GM12865 (cell line): ENCODE measurements at regions not wholly inside any gene's neighbourhood (a gene's known extent, or its start where the extent isn't known, plus 50 kb on each side); places are given as distances from the start of the nearest gene placed in this dataset.

ENCODE experiments used
- DNase-seq: peaks from one replicate; pipeline ENCODE4 v3.0.0; 2010; ENCODE audit warnings: low read depth
- H3K4me3 ChIP-seq: 2 replicates; pipeline ENCODE4 v1.5.1; 2011; ENCODE audit warnings: mild to moderate bottlenecking, low read depth, low read length, control low read depth
- TF ChIP-seq, protein P1 (sequence below): IDR thresholded peaks from 2 replicates; pipeline ENCODE4 v1.5.1; 2011; ENCODE audit warnings: low read length, control low read depth, low read depth, inconsistent platforms; ENCODE audit not compliant: insufficient read depth; ENCODE audit errors: missing control alignments

DNA sequence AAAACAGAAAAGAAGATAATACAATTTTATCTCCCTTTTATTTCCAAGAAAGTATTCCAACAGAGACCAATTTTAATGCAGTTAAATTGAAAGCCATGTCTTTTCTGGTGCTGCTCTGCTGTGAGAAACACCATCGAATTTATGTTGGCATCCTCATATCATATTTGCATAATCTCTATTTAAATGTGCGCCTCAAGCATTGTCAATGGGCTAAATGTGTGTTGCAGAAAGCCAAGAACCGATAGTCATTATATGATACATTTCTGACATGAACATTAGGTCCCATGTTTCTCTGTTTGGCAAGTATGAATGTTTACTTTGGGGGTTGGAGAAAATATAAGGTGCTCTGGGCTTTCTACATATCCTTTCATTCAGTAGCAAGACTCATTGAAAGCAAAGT lies 1023.5 kb upstream of the CELF2 start:
- DNase-seq, result no peak
- TF ChIP-seq, protein P1, sequence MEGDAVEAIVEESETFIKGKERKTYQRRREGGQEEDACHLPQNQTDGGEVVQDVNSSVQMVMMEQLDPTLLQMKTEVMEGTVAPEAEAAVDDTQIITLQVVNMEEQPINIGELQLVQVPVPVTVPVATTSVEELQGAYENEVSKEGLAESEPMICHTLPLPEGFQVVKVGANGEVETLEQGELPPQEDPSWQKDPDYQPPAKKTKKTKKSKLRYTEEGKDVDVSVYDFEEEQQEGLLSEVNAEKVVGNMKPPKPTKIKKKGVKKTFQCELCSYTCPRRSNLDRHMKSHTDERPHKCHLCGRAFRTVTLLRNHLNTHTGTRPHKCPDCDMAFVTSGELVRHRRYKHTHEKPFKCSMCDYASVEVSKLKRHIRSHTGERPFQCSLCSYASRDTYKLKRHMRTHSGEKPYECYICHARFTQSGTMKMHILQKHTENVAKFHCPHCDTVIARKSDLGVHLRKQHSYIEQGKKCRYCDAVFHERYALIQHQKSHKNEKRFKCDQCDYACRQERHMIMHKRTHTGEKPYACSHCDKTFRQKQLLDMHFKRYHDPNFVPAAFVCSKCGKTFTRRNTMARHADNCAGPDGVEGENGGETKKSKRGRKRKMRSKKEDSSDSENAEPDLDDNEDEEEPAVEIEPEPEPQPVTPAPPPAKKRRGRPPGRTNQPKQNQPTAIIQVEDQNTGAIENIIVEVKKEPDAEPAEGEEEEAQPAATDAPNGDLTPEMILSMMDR, result no peak
- H3K4me3 ChIP-seq, result no peak overlapping the region

DNA sequence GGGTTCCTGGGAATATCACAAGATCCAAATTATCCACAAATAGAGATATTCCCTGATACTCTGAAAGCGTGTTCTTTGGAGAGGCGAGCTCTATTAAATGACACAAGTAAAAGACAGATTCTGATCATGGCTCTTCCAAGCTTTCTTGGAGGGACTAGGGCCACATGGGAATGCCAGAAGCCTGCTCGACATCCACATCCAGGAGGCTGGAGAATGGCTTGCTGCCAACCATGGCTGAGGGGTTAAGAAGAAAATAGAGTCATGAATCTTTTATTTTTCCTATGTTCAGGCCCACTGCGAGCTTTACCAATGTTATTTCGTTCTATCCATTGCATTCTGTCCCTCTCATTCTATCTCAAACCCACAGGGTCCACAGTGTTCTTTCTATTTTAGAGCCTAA lies 1018.0 kb upstream of the CELF2 start:
- H3K4me3 ChIP-seq, result no peak overlapping the region
- DNase-seq, result no peak
- TF ChIP-seq, protein P1, result no peak

DNA sequence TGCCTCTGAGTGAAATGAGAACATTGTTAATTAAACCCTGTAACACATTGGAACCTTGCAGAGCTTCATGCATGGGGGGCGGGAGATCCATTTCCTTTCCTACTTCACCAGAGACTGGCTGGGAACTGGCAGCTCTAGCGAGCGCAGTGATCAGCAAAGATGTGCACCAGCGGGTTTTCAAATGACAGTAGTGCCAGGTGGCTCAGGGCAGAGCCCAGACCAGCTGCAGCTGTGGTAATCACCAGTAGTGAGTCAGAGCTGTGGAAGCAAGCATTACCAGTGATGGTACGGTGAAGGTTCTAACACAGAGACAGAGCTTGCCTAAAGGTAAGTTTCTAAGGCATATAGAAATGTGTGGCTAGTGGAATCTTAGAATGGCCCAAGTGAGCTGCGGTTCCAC lies 1009.7 kb upstream of the CELF2 start:
- peak; percentile 34 for DNase-seq
- H3K4me3 ChIP-seq, result no peak overlapping the region
- TF ChIP-seq, protein P1, result no peak

DNA sequence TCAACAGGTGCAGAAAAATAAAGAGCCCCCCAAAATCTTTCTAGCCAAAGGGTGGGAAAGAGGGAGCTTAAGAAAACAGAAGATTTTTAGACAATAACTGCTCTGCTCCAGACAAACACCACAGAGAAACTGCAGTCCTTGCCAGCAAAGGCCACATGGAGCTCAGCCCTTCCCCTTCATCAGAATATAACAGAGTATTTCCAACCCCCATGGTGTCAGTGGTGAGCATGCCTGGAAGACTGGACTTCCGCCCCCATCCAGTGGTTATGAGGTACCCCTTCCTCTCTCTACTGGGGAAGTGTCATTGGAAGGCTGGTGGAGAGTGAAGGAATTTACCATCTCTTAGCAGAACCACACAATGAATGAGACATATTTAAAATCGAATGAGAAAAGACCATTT lies 1007.3 kb upstream of the CELF2 start:
- TF ChIP-seq, protein P1, result no peak
- no peak overlapping the region for H3K4me3 ChIP-seq
- no peak for DNase-seq

DNA sequence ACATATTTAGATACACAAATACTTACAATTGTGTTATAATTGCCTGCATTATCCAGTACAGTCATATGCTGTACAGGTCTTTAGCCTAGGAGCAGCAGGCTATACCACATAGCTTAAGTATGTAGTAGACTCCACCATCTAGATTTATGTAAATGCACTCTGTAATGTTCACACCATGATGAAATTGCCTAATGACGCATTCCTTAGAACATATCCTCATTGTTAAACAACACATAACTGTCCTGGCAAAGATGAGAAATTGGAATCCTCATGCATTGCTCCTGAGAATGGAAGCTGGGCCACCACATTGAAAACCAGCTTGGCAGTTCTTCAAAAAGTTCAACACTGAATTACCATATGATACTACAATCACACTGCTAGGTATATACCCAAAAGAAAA lies 1002.8 kb upstream of the CELF2 start:
- H3K4me3 ChIP-seq, result no peak overlapping the region
- no peak for DNase-seq
- TF ChIP-seq, protein P1, result no peak

DNA sequence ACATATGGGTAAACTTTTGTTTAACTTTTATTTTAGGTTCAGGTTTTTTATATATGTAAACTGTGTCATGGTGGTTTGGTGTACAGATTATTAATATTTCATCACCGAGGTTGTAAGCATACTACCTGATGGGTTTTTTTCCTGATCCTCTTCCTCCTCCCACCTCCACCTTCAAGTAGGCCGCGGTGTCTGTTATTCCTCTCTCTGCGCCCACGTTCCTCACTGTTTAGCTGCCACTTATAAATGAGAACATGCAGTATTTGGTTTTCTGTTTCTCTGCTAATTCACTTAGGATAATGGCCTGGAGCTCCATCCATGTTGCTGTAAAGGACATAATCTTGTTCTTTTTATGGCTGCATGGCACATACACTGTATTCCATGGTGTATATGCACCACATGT lies 1000.0 kb upstream of the CELF2 start:
- TF ChIP-seq, protein P1, result no peak
- no peak overlapping the region for H3K4me3 ChIP-seq
- no peak for DNase-seq

DNA sequence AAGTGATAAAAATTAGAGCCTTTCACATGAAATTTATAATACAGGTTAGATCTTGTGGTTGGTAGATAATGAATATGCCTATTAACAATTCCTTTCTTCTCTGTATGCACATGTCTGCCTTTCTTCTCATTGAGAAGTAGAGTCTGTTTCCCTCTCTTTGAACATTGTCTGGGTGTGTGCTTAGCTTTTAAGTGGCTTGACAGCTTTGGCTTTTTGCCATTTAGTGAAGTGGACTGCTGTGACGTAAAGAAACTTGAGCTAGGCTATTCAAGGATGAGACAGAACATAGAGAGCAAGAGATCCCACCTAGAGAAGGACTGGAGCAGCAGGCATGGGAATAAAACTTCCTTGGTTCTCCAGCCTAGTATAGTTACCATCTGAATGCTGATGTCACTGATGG lies 996.7 kb upstream of the CELF2 start:
- no peak for DNase-seq
- TF ChIP-seq, protein P1, result no peak
- no peak overlapping the region for H3K4me3 ChIP-seq
